Testis (tissue), 2 donors: ENCODE measurements at regions not wholly inside any gene's neighbourhood (a gene's known extent, or its start where the extent isn't known, plus 50 kb on each side); places are given as distances from the start of the nearest gene placed in this dataset.

ENCODE experiments used
- DNase-seq: peaks from one replicate; pipeline ENCODE4 v3.0.0-alpha.2; 2019
- H3K27ac ChIP-seq, 2 donors: fragments of 200-600 bp; sonication (generic); one replicate each; pipeline ENCODE4 v1.5.1; 2019
- H3K27me3 ChIP-seq: fragments of 200-600 bp; sonication (generic); one replicate; pipeline ENCODE4 v1.5.1; 2019
- H3K36me3 ChIP-seq: fragments of 200-600 bp; sonication (generic); one replicate; pipeline ENCODE4 v1.5.1; 2017; ENCODE audit warnings: low read depth; ENCODE audit errors: missing control alignments
- H3K4me1 ChIP-seq: fragments of 200-600 bp; sonication (generic); one replicate; pipeline ENCODE4 v1.5.1; 2019
- H3K4me3 ChIP-seq, 2 donors: fragments of 200-600 bp; sonication (generic); one replicate each; pipeline ENCODE4 v1.5.1; 2017 to 2019
- H3K9me3 ChIP-seq: fragments of 200-600 bp; sonication (generic); one replicate; pipeline ENCODE4 v1.5.1; 2017
- POLR2A ChIP-seq: fragments of 450-650 bp; IDR thresholded peaks from one replicate; pipeline ENCODE4 v1.6.1; 2017; ENCODE audit warnings: antibody characterized with exemption, mild to moderate bottlenecking, moderate library complexity
- WGBS, 2 donors: methylation state at CpG; one replicate each; pipeline ENCODE4 v1.1.5; 2018; 5-methylcytosine and 5-hydroxymethylcytosine counted together
- intact Hi-C: fragments of 100-400 bp; cut with DNase I; formaldehyde crosslinking; loops from one replicate; pipeline ENCODE4 v1.15.1; 2023; ENCODE audit warnings: low total_unique reads
- TF ChIP-seq, protein P1 (sequence below), 3 experiments: fragments of 450-650 bp in 2 of 3; fragments of 200-600 bp in 1 of 3; sonication (generic) in 1 of 3; IDR thresholded peaks; one replicate each; pipeline ENCODE4 v1.5.1; 2016 to 2019; ENCODE audit warnings: antibody characterized with exemption in 3 of 3, mild to moderate bottlenecking in 2 of 3, moderate library complexity in 1 of 3

GRCh38 chr20:16179919-16180318 lies 393.3 kb downstream of the KIF16B start:
- WGBS, 2 donors = 72 to 76% methylated on average over 3 of the region's 3 CpGs
- TF ChIP-seq POLR2A = no peak
- TF ChIP-seq, protein P1, sequence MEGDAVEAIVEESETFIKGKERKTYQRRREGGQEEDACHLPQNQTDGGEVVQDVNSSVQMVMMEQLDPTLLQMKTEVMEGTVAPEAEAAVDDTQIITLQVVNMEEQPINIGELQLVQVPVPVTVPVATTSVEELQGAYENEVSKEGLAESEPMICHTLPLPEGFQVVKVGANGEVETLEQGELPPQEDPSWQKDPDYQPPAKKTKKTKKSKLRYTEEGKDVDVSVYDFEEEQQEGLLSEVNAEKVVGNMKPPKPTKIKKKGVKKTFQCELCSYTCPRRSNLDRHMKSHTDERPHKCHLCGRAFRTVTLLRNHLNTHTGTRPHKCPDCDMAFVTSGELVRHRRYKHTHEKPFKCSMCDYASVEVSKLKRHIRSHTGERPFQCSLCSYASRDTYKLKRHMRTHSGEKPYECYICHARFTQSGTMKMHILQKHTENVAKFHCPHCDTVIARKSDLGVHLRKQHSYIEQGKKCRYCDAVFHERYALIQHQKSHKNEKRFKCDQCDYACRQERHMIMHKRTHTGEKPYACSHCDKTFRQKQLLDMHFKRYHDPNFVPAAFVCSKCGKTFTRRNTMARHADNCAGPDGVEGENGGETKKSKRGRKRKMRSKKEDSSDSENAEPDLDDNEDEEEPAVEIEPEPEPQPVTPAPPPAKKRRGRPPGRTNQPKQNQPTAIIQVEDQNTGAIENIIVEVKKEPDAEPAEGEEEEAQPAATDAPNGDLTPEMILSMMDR (IDR thresholded peaks at IDR 0.05) = no peak
- H3K4me3 ChIP-seq = no peak overlapping the region
- H3K9me3 ChIP-seq = no peaks in the 10 kb centered on the region
- intact Hi-C loops = no loop called here
- H3K36me3 ChIP-seq = no peaks in the 10 kb centered on the region
- no peaks in the 10 kb centered on the region for H3K4me1 ChIP-seq
- no peak for DNase-seq
- H3K27ac ChIP-seq = no peak overlapping the region
- no peaks in the 10 kb centered on the region for H3K27me3 ChIP-seq

- Histone ChIP-seq H3K27me3 (no peaks in the 10 kb centered on the region), H3K4me3 (no peak overlapping the region)
- intact Hi-C loops = no loop called here
Measured at GRCh38 chr20:16179371-16179770, 393.9 kb downstream of the KIF16B start.

GRCh38 chr20:16178546-16179135 lies 394.6 kb downstream of the KIF16B start:
- Histone ChIP-seq H3K27me3 (no peaks in the 10 kb centered on the region), H3K4me3 (no peak overlapping the region), H3K36me3 (no peaks in the 10 kb centered on the region), H3K9me3 (no peaks in the 10 kb centered on the region), H3K4me1 (no peaks in the 10 kb centered on the region), H3K27ac (no peak overlapping the region)
- 63 to 78% methylated on average over 5 of the region's 5 CpGs for WGBS, 2 donors
- intact Hi-C loops = no loop called here
- DNase-seq = no peak
- TF ChIP-seq, protein P1 (IDR thresholded peaks at IDR 0.05) = no peak
- TF ChIP-seq POLR2A = no peak

More at GRCh38 chr20:16179371-16179770, 393.9 kb downstream of the KIF16B start:
- Histone ChIP-seq H3K4me1 (no peaks in the 10 kb centered on the region), H3K9me3 (no peaks in the 10 kb centered on the region), H3K27ac (no peak overlapping the region), H3K36me3 (no peaks in the 10 kb centered on the region)
- no peak for TF ChIP-seq POLR2A
- TF ChIP-seq, protein P1 (IDR thresholded peaks at IDR 0.05) = no peak
- no peak for DNase-seq
- 86 to 91% methylated on average over 1 of the region's 1 CpG for WGBS, 2 donors

- WGBS, 2 donors = 69 to 73% methylated on average over 7 of the region's 7 CpGs
- TF ChIP-seq POLR2A = no peak
- TF ChIP-seq, protein P1 (IDR thresholded peaks at IDR 0.05) = no peak
- no peaks in the 10 kb centered on the region for H3K9me3 ChIP-seq
- H3K27me3 ChIP-seq = no peaks in the 10 kb centered on the region
- H3K27ac ChIP-seq = no peak overlapping the region
- intact Hi-C loops = no loop called here
- DNase-seq = no peak
- no peaks in the 10 kb centered on the region for H3K4me1 ChIP-seq
- no peaks in the 10 kb centered on the region for H3K36me3 ChIP-seq
- H3K4me3 ChIP-seq = no peak overlapping the region
Measured at GRCh38 chr20:16175322-16175961, 397.8 kb downstream of the KIF16B start.

DNA sequence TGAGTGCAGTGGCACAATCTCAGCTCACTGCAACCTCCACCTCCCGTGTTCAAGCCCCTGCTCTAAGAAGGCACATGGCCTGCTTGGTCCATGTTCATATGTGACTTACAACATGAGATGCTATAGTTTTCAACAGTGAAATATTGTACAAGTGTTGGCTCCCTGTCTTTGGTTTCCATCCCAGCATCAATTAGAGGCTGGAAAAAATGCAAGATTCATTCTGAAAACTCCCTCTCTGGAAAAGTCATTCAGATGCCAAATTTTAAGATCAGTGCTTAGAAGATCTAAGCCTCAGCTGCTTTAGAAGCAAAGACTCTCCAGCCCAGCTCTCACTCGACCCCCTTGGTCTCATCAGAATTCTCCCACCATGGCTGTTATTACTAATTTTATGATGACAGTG lies 398.9 kb downstream of the KIF16B start:
- H3K9me3 ChIP-seq = no peaks in the 10 kb centered on the region
- 71 to 73% methylated on average over 2 of the region's 2 CpGs for WGBS, 2 donors
- DNase-seq = no peak

More for the DNA sequence above, 398.9 kb downstream of the KIF16B start:
- Histone ChIP-seq H3K4me3 (no peak overlapping the region), H3K4me1 (no peaks in the 10 kb centered on the region), H3K36me3 (no peaks in the 10 kb centered on the region), H3K27ac (no peak overlapping the region), H3K27me3 (no peaks in the 10 kb centered on the region)
- no peak for TF ChIP-seq POLR2A
- TF ChIP-seq, protein P1 (IDR thresholded peaks at IDR 0.05) = no peak
- intact Hi-C loops = no loop called here
